Naive thymus-derived CD8-positive, alpha-beta T cell (primary cell): ENCODE measurements at regions not wholly inside any gene's neighbourhood (a gene's known extent, or its start where the extent isn't known, plus 50 kb on each side); places are given as distances from the start of the nearest gene placed in this dataset.
"Not testable (repeated sequence)": the region's sequence is repeated elsewhere in the genome, so short reads cannot be mapped to it uniquely, and the experiment has no call there.

Experiments used
- ATAC-seq, 2 donors: fragments of 150-1000 bp; cut with Tn5 transposase in 1 of 2; sonication (Bioruptor Pico), chemical (Tn5 transposase) in 1 of 2; 1 replicate in 1 of 2; 2 replicates in 1 of 2; pipeline ENCODE4 v1.10.0; 2021; ENCODE audit warnings: mild to moderate bottlenecking in 2 of 2, moderate library complexity in 2 of 2
- POLR2A ChIA-PET: fragments of 350-600 bp; sonication (Branson Sonifier 250); formaldehyde crosslinking; loops from one replicate; lab custom pipeline; 2021; ENCODE audit warnings: antibody characterized with exemption; lab: Charles Lee
- DNase-seq, 10 donors: peaks; one replicate each; pipeline versions ENCODE4 v3.0.0 to v3.0.0-alpha.2; 2020 to 2022
- H3K27ac Mint-ChIP-seq, 10 donors: one replicate each; pipeline ENCODE4 v1.8.0; 2020 to 2022; ENCODE audit warnings: mild to moderate bottlenecking in 10 of 10, mixed read lengths in 10 of 10, moderate library complexity in 4 of 10, inconsistent platforms in 1 of 10
- H3K27me3 Mint-ChIP-seq, 5 donors: one replicate each; pipeline ENCODE4 v1.8.0; 2021 to 2022; ENCODE audit warnings: mixed read lengths in 5 of 5
- H3K36me3 Mint-ChIP-seq, 3 donors: one replicate each; pipeline ENCODE4 v1.8.0; 2020 to 2022; ENCODE audit warnings: mixed read lengths in 3 of 3, mild to moderate bottlenecking in 2 of 3, inconsistent platforms in 1 of 3
- H3K4me1 Mint-ChIP-seq, 4 donors: one replicate each; pipeline ENCODE4 v1.8.0; 2021 to 2022; ENCODE audit warnings: mixed read lengths in 4 of 4
- H3K4me3 Mint-ChIP-seq, 10 donors: one replicate each; pipeline ENCODE4 v1.8.0; 2020 to 2022; ENCODE audit warnings: mild to moderate bottlenecking in 10 of 10, mixed read lengths in 10 of 10, moderate library complexity in 6 of 10, inconsistent platforms in 1 of 10
- H3K9me3 Mint-ChIP-seq, 9 donors: one replicate each; pipeline ENCODE4 v1.8.0; 2020 to 2022; ENCODE audit warnings: mixed read lengths in 9 of 9, mild to moderate bottlenecking in 3 of 9, inconsistent platforms in 1 of 9, moderate library complexity in 1 of 9

DNA sequence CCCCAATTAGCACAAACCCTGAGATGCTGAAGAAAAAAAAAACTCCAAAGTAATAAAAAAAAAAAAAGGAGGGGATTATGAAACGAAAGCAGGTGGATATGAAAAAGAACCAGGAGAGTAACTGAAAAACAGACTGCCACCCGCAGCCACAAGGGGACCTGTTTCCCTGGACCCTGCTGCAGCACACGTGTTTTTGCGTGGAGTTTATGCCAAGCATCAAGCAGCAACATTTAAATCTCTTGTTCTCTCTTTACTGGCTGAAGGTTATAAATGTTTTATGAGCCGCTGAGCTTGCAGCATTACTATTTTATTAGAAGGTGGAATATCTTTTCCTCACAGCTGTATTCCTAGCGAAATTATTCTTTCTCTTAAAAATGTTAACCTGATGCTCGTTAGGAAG is 131.6 kb upstream of the OLIG3 start:
- Mint-ChIP-seq H3K27me3 (peaks cover 7 to 28% (median 21%) of the 10 kb centered on the region in 5 donors), H3K4me1 (peaks cover 0 to 1% (median 0%) of the 10 kb centered on the region in 4 donors), H3K36me3 (no peaks in the 10 kb centered on the region), H3K4me3 (no peak overlapping the region), H3K9me3 (no peaks in the 10 kb centered on the region), H3K27ac (no peak overlapping the region)
- POLR2A ChIA-PET, result interaction anchor here (0.6 kb wide), 1 partner anchor 1326 kb away, joined by 3 read pairs; no protein-coding TSS in a partner anchor
- no peak for DNase-seq
- no peak for ATAC-seq

DNA sequence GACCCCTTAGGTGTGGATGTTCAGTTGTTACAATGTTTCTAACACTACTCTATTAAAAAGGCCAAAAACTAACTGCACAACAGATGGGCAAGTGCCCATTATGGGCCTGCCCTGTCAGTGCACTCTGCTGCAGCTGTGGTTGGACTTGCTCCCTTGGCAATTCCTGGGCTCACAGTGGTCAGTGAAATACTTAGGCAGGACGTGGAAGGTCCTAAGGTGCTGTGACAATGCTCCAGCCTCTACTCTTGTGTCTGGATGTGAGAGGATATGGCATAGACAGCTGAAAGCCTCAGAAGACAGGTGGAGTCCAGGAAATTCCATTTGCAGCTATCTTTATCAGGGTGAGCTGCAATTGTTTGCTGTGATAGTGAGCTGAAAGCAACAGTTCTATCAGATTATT is 136.5 kb upstream of the OLIG3 start:
- no peak overlapping the region for H3K27ac Mint-ChIP-seq
- POLR2A ChIA-PET, result no interaction called here
- H3K36me3 Mint-ChIP-seq, result no peaks in the 10 kb centered on the region
- no peak overlapping the region for H3K4me3 Mint-ChIP-seq
- H3K4me1 Mint-ChIP-seq, result peaks cover 0 to 2% (median 0%) of the 10 kb centered on the region in 4 donors
- H3K27me3 Mint-ChIP-seq, result peaks cover 0 to 8% (median 7%) of the 10 kb centered on the region in 5 donors
- no peaks in the 10 kb centered on the region for H3K9me3 Mint-ChIP-seq
- no peak for ATAC-seq
- DNase-seq, result no peak

DNA sequence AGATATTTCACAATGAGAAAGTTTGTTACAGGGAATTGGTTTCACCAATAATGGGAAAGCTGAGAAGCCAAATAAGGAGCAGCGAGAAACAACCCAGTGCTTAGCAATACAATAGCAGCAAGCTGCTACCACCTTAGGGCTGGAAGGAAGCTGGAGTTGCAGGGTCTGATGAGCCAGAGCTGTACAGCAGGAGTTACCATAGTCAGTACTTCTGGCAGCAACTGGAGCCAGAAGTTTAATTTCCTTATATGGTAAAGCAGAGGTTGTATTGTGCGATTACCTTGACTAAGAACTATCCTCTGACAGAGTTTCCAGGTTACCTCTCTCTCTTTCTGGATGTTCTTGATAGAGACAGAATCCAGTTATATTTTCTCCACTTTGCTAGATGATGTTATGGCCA is 137.1 kb upstream of the OLIG3 start:
- Mint-ChIP-seq H3K9me3 (no peaks in the 10 kb centered on the region), H3K27me3 (peaks cover 0 to 8% (median 6%) of the 10 kb centered on the region in 5 donors), H3K4me1 (peaks cover 0 to 2% (median 0%) of the 10 kb centered on the region in 4 donors), H3K27ac (no peak overlapping the region), H3K4me3 (no peak overlapping the region), H3K36me3 (no peaks in the 10 kb centered on the region)
- DNase-seq (no peak), ATAC-seq (no peak)
- POLR2A ChIA-PET, result no interaction called here

GRCh38 chr6:137634177-137634576 is 140.0 kb upstream of the OLIG3 start:
- POLR2A ChIA-PET, H3K4me3 Mint-ChIP-seq, ATAC-seq, H3K27me3 Mint-ChIP-seq, H3K36me3 Mint-ChIP-seq, DNase-seq, H3K9me3 Mint-ChIP-seq, H3K4me1 Mint-ChIP-seq, H3K27ac Mint-ChIP-seq: not testable (repeated sequence)

DNA sequence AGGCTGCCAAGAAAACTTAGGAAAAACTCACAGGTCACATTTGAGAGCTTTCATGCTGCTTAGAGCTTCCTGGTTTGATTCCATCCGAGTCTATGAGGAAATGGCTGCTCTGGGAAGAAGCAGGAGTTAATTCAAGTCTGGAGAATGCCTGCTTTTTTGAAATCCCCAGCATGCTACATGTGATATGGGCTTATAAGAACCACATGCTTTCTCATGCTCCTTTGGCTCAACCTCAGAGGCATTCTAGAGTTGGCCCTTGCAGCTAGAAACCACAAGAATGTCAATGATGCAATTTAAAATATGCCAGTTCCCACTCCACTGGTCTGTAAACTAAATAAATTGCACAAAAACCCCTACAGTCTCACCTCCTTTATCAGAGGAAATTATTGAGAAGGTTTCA is 142.9 kb upstream of the OLIG3 start:
- ATAC-seq (no peak), DNase-seq (no peak)
- no peaks in the 10 kb centered on the region for H3K9me3 Mint-ChIP-seq
- H3K4me1 Mint-ChIP-seq, result peaks cover 6 to 10% (median 7%) of the 10 kb centered on the region in 4 donors
- POLR2A ChIA-PET, result no interaction called here
- no peaks in the 10 kb centered on the region for H3K36me3 Mint-ChIP-seq
- peaks cover 0 to 6% (median 3%) of the 10 kb centered on the region in 5 donors for H3K27me3 Mint-ChIP-seq
- H3K27ac Mint-ChIP-seq, result no peak overlapping the region
- H3K4me3 Mint-ChIP-seq, result no peak overlapping the region

GRCh38 chr6:137638926-137639706 is 144.9 kb upstream of the OLIG3 start:
- peak overlapping the region in 2 of 10 donors; percentile 20 to 38 for H3K27ac Mint-ChIP-seq
- no peaks in the 10 kb centered on the region for H3K36me3 Mint-ChIP-seq
- peak overlapping the region in 3 of 10 donors; percentile 7 to 33 (median 31) for H3K4me3 Mint-ChIP-seq
- DNase-seq, result no peak
- no peaks in the 10 kb centered on the region for H3K9me3 Mint-ChIP-seq
- ATAC-seq, result no peak
- peaks cover 0 to 4% (median 2%) of the 10 kb centered on the region in 5 donors for H3K27me3 Mint-ChIP-seq
- POLR2A ChIA-PET, result interaction anchor here (0.6 kb wide), 1 partner anchor 322 kb away, joined by 6 read pairs; no protein-coding TSS in a partner anchor
- H3K4me1 Mint-ChIP-seq, result peaks cover 4 to 10% (median 7%) of the 10 kb centered on the region in 4 donors

DNA sequence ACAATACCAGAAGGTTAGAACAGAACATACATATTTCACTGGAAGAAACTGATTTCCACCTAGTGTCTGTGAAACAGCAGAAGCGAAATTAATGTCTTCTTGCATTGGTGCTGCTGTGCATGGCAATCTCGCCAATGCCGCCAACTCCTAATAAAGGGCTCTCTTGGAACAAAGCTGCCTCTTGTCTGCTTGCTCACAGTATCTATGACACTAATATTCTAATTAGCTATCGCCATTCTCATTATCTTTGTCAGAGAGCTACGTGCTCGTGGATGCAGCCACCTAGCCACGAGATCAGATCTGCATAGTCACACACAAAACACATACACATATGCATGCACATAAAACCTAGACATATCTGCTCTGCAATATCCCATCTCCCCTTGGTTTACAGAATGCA is 145.9 kb upstream of the OLIG3 start:
- no peak overlapping the region for H3K27ac Mint-ChIP-seq
- DNase-seq (no peak), ATAC-seq (no peak)
- H3K36me3 Mint-ChIP-seq, result no peaks in the 10 kb centered on the region
- peaks cover 0 to 6% (median 2%) of the 10 kb centered on the region in 5 donors for H3K27me3 Mint-ChIP-seq
- H3K9me3 Mint-ChIP-seq, result no peaks in the 10 kb centered on the region
- H3K4me1 Mint-ChIP-seq, result peaks cover 4 to 10% (median 7%) of the 10 kb centered on the region in 4 donors
- POLR2A ChIA-PET, result no interaction called here
- H3K4me3 Mint-ChIP-seq, result no peak overlapping the region

DNA sequence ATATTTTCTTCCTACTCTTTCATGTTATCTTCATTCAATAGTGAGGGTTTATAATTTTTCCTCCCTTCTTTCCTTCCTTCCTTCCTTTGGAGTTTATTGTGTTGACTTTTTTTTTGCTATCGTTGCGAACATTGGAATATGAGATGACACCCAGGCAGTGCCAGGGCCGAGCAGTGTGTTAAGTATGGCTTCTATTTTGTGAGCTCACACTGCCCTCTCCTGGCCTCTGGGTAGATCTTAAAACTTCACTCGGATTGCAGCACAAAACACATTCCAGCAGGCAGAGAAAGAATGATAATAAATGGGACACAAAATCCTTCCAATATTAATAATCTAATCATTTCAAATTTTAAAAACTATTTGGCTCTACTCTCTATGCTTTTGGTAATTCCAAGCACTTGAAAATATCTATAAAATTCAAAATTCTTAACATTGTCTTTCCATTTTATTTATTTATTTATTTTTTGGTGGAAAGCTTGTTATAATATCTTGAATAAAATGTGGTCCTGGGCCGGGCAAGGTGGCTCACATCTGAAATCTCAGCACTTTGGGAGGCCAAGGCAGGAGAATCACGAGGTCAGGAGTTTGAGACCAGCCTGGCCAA is 147.4 kb upstream of the OLIG3 start:
- Mint-ChIP-seq H3K36me3 (no peaks in the 10 kb centered on the region), H3K27me3 (peaks cover 0 to 4% (median 3%) of the 10 kb centered on the region in 5 donors), H3K9me3 (no peaks in the 10 kb centered on the region), H3K27ac (no peak overlapping the region), H3K4me1 (peaks cover 4 to 10% (median 7%) of the 10 kb centered on the region in 4 donors), H3K4me3 (no peak overlapping the region)
- ATAC-seq (peak; percentile 84 to 89), DNase-seq (peak; percentile 28 to 80 (median 60))
- POLR2A ChIA-PET, result no interaction called here

DNA sequence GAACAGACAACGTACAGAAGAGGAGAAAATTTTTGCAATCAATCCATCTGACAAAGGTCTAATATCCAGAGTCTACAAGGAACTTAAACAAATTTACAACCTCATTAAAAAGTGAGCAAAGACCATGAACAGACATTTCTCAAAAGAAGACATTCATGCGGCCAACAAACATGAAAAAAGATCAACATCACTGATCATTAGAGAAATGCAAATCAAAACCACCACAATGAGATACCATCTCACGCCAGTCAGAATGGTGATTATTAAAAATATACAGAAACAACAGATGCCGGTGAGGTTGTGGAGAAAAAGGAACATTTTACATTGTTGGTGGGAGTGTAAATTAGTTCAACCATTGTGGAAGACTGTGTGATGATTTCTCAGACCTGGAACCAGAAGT is 149.0 kb upstream of the OLIG3 start:
- peaks cover 5 to 14% (median 6%) of the 10 kb centered on the region in 5 donors for H3K27me3 Mint-ChIP-seq
- ATAC-seq, H3K9me3 Mint-ChIP-seq, H3K36me3 Mint-ChIP-seq, DNase-seq, H3K4me1 Mint-ChIP-seq, POLR2A ChIA-PET, H3K27ac Mint-ChIP-seq, H3K4me3 Mint-ChIP-seq: not testable (repeated sequence)

- H3K27ac Mint-ChIP-seq, DNase-seq, ATAC-seq, H3K4me1 Mint-ChIP-seq, H3K36me3 Mint-ChIP-seq, H3K4me3 Mint-ChIP-seq, POLR2A ChIA-PET, H3K9me3 Mint-ChIP-seq: not testable (repeated sequence)
- peaks cover 6 to 16% (median 7%) of the 10 kb centered on the region in 5 donors for H3K27me3 Mint-ChIP-seq
These were observed 149.4 kb upstream of the OLIG3 start for GRCh38 chr6:137643644-137644043.

DNA sequence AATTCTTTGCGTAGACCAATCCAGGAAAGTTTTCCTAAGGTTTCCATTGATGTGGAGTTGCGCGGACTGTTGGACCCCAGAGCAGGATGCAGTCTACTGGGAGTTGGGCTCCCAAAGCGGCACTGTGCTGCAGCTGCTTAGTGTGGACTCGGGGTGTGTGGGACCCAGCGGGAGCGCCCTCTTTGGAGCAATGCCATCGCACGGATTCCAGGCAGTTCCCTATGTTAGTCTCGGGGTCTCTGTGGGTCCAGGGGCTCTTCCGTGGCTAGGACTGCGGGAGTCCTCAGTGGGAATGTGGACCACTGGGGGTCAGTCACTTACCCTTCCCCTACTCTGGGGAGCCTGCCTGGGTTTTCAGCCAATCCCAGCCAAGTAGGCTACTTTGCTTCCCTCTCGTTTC is 151.7 kb upstream of the OLIG3 start:
- DNase-seq (no peak), ATAC-seq (no peak)
- Mint-ChIP-seq H3K27me3 (peaks cover 7 to 16% (median 11%) of the 10 kb centered on the region in 5 donors), H3K36me3 (peaks cover 0 to under 1% (median 0%) of the 10 kb centered on the region in 3 donors), H3K9me3 (peaks cover 0 to 5% (median 0%) of the 10 kb centered on the region in 9 donors), H3K27ac (no peak overlapping the region), H3K4me1 (no peaks in the 10 kb centered on the region), H3K4me3 (no peak overlapping the region)
- POLR2A ChIA-PET, result no interaction called here

DNA sequence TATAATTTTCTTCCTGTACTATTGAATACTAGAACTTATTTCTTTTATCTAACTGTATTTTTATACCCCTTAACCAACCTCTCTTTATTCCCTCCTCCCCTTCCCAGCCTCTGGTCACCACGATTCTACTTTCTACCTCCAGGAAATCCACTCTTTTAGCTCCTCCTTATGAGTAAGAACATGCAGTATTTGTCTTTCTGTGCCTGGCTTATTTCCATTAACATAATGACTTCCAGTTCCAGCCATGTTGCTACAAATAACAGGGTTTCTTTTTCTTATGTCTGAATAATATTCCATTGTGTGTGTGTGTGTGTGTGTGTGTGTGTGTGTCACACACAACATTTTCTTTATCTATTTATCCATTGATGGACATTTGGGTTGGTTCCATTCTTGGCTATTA is 152.3 kb upstream of the OLIG3 start:
- POLR2A ChIA-PET, result no interaction called here
- Mint-ChIP-seq H3K27ac (no peak overlapping the region), H3K4me1 (no peaks in the 10 kb centered on the region), H3K36me3 (peaks cover 0 to 2% (median 0%) of the 10 kb centered on the region in 3 donors), H3K4me3 (no peak overlapping the region), H3K9me3 (peaks cover 0 to 6% (median 0%) of the 10 kb centered on the region in 9 donors), H3K27me3 (peaks cover 7 to 16% (median 11%) of the 10 kb centered on the region in 5 donors)
- DNase-seq, result no peak
- ATAC-seq, result no peak

DNA sequence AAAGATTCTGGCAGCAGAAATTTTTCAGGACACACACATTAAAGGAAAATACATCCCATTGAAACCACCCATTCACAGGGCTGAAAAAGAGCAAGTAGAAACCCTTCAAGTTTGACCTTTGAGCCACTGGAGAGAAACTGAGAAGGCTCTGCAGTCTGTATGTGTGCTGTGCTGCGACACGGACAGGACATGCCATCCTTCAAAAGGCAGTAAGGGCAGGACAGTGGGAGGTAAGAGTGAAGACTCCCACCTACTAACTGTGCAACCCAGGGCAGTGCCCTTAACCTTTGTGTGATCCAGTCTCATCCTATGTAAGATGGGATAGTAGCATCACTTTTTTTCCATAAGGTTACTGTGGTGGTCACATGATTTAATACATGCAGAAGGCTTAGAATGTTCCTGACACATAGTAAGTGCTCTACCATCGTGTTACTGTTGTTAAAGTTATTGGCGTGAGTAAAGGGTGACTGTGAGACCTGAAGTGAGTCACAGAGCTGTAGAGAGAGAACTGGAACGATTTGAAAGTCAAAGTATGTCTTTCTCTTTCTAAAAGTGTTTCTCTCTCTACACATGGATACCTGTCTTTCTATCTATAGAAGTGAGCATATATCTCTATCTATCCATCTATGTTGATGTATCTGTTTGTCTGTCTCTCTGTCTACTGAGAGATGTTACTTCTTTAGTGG is 153.7 kb upstream of the OLIG3 start:
- no peak for DNase-seq
- no peaks in the 10 kb centered on the region for H3K4me1 Mint-ChIP-seq
- POLR2A ChIA-PET, result no interaction called here
- H3K9me3 Mint-ChIP-seq, result peaks cover 0 to 19% (median 0%) of the 10 kb centered on the region in 9 donors
- no peak overlapping the region for H3K27ac Mint-ChIP-seq
- peaks cover 0 to 2% (median 0%) of the 10 kb centered on the region in 3 donors for H3K36me3 Mint-ChIP-seq
- peaks cover 5 to 16% (median 11%) of the 10 kb centered on the region in 5 donors for H3K27me3 Mint-ChIP-seq
- ATAC-seq, result no peak
- no peak overlapping the region for H3K4me3 Mint-ChIP-seq
